ENCODE measurements at regions not wholly inside any gene's neighbourhood (a gene's known extent, or its start where the extent isn't known, plus 50 kb on each side); places are given as distances from the start of the nearest gene placed in this dataset.

GRCh38 chr4:100649417-100649816 lies 131.6 kb upstream of the EMCN start:
- H3K9me3 ChIP-seq (ENCODE audit: insufficient read depth, low read length): no peaks in the 10 kb centered on the region
- TF ChIP-seq EZH2phosphoT487 (conservative IDR thresholded peaks at IDR 0.05; ENCODE audit: low read length): no peak
- no peaks in the 10 kb centered on the region for H3F3A ChIP-seq (ENCODE audit: insufficient read depth)
- H4K20me1 ChIP-seq (ENCODE audit: low read depth, low read length): no peaks in the 10 kb centered on the region
- H3K9me2 ChIP-seq (replicated peaks; ENCODE audit: insufficient read depth, low read length): no peaks in the 10 kb centered on the region
- H3K9ac ChIP-seq (ENCODE audit: low read length): no peak overlapping the region
- no peak overlapping the region for H3K27ac ChIP-seq (ENCODE audit: low read depth, low read length)
- no peak overlapping the region for H3K4me3 ChIP-seq (ENCODE audit: insufficient read depth, low read length, poor library complexity, severe bottlenecking)
- H3K27me3 ChIP-seq (ENCODE audit: low read length): no peaks in the 10 kb centered on the region
- H3K79me2 ChIP-seq (ENCODE audit: insufficient read depth, low read length): no peaks in the 10 kb centered on the region
- H2AFZ ChIP-seq (ENCODE audit: low read depth, low read length, severe bottlenecking): no peak overlapping the region
- H3K4me2 ChIP-seq (ENCODE audit: low read depth, low read length, poor library complexity, severe bottlenecking): no peak overlapping the region
- no peaks in the 10 kb centered on the region for H3K36me3 ChIP-seq (ENCODE audit: low read length)

- no peak for TF ChIP-seq EZH2phosphoT487 (conservative IDR thresholded peaks at IDR 0.05; ENCODE audit: low read length)
- TF ChIP-seq CTCF (IDR thresholded peaks at IDR 0.05; ENCODE audit: insufficient read depth, low read length, poor library complexity, severe bottlenecking): no peak
- Histone ChIP-seq H3K4me2 (ENCODE audit: low read depth, low read length, poor library complexity, severe bottlenecking) (no peak overlapping the region), H3K9me2 (replicated peaks; ENCODE audit: insufficient read depth, low read length) (no peaks in the 10 kb centered on the region), H2AFZ (ENCODE audit: low read depth, low read length, severe bottlenecking) (no peak overlapping the region), H3K36me3 (ENCODE audit: low read length) (no peaks in the 10 kb centered on the region), H3K9ac (ENCODE audit: low read length) (no peak overlapping the region), H3K4me3 (ENCODE audit: insufficient read depth, low read length, poor library complexity, severe bottlenecking) (no peak overlapping the region), H4K20me1 (ENCODE audit: low read depth, low read length) (no peaks in the 10 kb centered on the region), H3K9me3 (ENCODE audit: insufficient read depth, low read length) (no peaks in the 10 kb centered on the region), H3K79me2 (ENCODE audit: insufficient read depth, low read length) (no peaks in the 10 kb centered on the region), H3F3A (ENCODE audit: insufficient read depth) (no peaks in the 10 kb centered on the region), H3K27me3 (ENCODE audit: low read length) (no peaks in the 10 kb centered on the region), H3K27ac (ENCODE audit: low read depth, low read length) (no peak overlapping the region)
These were observed 126.3 kb upstream of the EMCN start for GRCh38 chr4:100644150-100644549.

- Histone ChIP-seq H3K9me2 (replicated peaks; ENCODE audit: insufficient read depth, low read length) (no peaks in the 10 kb centered on the region), H3K27me3 (ENCODE audit: low read length) (no peaks in the 10 kb centered on the region), H3K4me3 (ENCODE audit: insufficient read depth, low read length, poor library complexity, severe bottlenecking) (no peak overlapping the region), H3K9me3 (ENCODE audit: insufficient read depth, low read length) (no peaks in the 10 kb centered on the region), H3K36me3 (ENCODE audit: low read length) (no peaks in the 10 kb centered on the region), H3K27ac (ENCODE audit: low read depth, low read length) (no peak overlapping the region), H3F3A (ENCODE audit: insufficient read depth) (no peaks in the 10 kb centered on the region), H2AFZ (ENCODE audit: low read depth, low read length, severe bottlenecking) (no peak overlapping the region), H3K4me2 (ENCODE audit: low read depth, low read length, poor library complexity, severe bottlenecking) (no peak overlapping the region), H4K20me1 (ENCODE audit: low read depth, low read length) (no peaks in the 10 kb centered on the region), H3K79me2 (ENCODE audit: insufficient read depth, low read length) (no peaks in the 10 kb centered on the region), H3K9ac (ENCODE audit: low read length) (no peak overlapping the region)
- TF ChIP-seq EZH2phosphoT487 (conservative IDR thresholded peaks at IDR 0.05; ENCODE audit: low read length) (no peak), CTCF (IDR thresholded peaks at IDR 0.05; ENCODE audit: insufficient read depth, low read length, poor library complexity, severe bottlenecking) (no peak)
These were observed 123.5 kb upstream of the EMCN start for GRCh38 chr4:100641336-100641735.

- no peaks in the 10 kb centered on the region for H3K27me3 ChIP-seq (ENCODE audit: low read length)
- no peak overlapping the region for H3K4me3 ChIP-seq (ENCODE audit: insufficient read depth, low read length, poor library complexity, severe bottlenecking)
- H3F3A ChIP-seq (ENCODE audit: insufficient read depth): no peaks in the 10 kb centered on the region
- no peak overlapping the region for H3K27ac ChIP-seq (ENCODE audit: low read depth, low read length)
- H3K4me2 ChIP-seq (ENCODE audit: low read depth, low read length, poor library complexity, severe bottlenecking): no peak overlapping the region
- H3K79me2 ChIP-seq (ENCODE audit: insufficient read depth, low read length): no peaks in the 10 kb centered on the region
- no peak for TF ChIP-seq CTCF (IDR thresholded peaks at IDR 0.05; ENCODE audit: insufficient read depth, low read length, poor library complexity, severe bottlenecking)
- no peak for TF ChIP-seq EZH2phosphoT487 (conservative IDR thresholded peaks at IDR 0.05; ENCODE audit: low read length)
- H3K9me3 ChIP-seq (ENCODE audit: insufficient read depth, low read length): no peaks in the 10 kb centered on the region
- H3K9ac ChIP-seq (ENCODE audit: low read length): no peak overlapping the region
- no peaks in the 10 kb centered on the region for H4K20me1 ChIP-seq (ENCODE audit: low read depth, low read length)
- H3K36me3 ChIP-seq (ENCODE audit: low read length): no peaks in the 10 kb centered on the region
- no peak overlapping the region for H2AFZ ChIP-seq (ENCODE audit: low read depth, low read length, severe bottlenecking)
- no peaks in the 10 kb centered on the region for H3K9me2 ChIP-seq (replicated peaks; ENCODE audit: insufficient read depth, low read length)
These were observed 118.1 kb upstream of the EMCN start for GRCh38 chr4:100635899-100636298.

Data from SU-DHL-6 (cell line).